ENCODE measurements at regions not wholly inside any gene's neighbourhood (a gene's known extent, or its start where the extent isn't known, plus 50 kb on each side); places are given as distances from the start of the nearest gene placed in this dataset.
"Not testable (repeated sequence)": the region's sequence is repeated elsewhere in the genome, so short reads cannot be mapped to it uniquely, and the experiment has no call there.

DNA sequence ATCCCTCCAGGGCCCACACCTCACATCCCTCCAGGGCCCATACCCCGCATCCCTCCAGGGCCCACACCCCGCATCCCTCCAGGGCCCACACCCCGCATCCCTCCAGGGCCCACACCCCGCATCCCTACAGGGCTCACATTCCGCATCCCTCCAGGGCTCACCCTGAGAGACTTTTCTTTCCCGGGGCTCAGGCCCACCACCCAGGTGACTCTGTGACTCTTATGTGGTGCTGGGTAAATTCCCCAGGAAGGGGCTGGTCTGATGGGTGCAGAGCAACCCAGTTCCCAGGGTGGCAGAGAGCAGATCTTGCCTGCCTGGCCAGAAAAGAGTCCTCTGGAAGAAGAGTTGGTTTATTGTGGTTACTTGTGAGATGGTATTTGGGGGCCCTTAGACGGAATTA, 290.7 kb downstream of the TCERG1L start:
- DNase-seq (ENCODE audit: low spot score) = no peak

DNA sequence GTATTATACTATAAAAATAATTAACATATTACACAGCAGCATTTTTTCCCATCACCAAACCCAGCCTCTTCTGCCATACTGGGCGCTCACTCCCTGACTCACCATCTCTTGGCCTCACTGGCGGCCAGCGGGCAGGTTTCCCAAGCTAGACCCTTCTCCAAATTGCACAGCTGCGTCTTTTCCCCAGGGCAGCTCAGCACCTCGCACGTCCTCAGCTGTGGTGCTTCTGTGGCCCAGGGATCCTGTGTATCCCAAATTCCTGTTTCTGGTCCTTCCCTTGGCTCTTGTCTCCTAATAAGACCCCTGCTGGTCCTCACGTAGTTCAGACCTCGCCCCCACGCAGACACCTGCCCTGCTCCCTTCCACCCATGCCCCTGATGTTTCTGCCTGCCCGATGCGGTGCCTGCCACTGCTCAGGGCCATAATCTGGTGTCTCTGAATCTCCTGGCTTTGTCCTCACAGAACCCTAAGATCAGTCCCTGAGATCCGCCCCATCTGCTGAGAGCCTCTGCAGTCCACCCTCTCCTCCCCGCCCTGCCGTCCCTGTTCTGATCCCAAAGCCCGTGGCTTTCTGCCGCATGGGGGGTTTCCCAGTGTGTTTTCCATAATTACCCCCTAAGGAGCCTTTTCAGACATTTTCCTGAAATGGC, 290.1 kb downstream of the TCERG1L start:
- DNase-seq (ENCODE audit: low spot score) = no peak

DNA sequence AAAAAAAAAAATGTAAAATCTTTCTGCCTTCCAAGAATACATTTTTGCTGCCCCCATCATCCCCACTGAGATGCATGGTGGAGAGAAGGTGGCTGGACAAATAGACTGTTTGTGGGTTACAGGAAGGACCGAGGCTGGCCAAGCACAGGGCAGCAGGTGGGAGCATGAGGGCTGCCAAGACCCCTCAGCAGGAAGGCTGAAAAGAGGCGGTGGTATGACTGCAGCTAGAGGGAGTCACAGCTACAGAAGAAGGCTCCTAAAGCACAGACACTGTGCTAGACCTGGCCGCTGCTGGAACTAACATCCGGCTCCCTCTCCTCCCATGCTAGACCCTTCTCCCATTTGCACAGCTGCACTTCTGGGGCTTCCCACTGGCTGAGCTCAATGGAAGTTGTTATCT, 289.6 kb downstream of the TCERG1L start:
- no peak for DNase-seq (ENCODE audit: low spot score)

DNA sequence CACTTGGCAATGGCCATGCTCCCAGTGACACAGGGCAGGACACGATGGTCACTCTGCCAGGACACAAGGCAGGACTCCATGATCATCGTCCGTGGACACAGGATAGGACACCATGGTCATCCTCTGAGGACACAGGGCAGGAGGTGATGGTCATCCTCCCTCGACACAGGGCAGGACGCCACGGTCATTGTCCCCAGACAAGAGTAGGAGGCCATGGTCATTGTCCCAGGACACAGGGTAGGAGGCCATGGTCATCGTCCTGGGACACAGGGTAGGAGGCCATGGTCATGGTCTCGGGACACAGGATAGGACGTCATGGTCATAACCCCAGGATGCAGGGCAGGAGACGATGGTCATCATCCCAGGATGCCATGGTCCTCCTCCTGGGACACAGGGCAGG, 289.2 kb downstream of the TCERG1L start:
- no peak for DNase-seq (ENCODE audit: low spot score)

DNA sequence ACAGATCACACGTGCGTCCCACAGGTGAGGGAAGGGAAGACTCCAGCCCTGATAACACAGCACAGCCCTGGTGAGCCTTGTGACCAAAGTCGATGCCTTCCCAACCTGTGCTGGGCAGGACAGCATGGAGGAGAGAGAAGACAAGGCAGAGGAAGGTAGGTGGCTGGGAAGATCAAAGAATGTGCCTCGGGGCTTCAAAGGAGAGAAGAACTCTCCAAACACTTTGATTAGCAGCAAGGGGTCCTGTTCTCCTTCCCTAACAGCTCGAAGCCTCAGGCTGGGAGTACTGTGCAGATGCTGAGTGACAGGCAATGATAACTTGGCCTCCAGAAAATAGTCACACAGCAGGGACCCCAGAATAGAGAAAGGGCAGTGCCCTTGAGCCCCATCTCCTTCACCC, 288.5 kb downstream of the TCERG1L start:
- DNase-seq (ENCODE audit: low spot score) = no peak

DNA sequence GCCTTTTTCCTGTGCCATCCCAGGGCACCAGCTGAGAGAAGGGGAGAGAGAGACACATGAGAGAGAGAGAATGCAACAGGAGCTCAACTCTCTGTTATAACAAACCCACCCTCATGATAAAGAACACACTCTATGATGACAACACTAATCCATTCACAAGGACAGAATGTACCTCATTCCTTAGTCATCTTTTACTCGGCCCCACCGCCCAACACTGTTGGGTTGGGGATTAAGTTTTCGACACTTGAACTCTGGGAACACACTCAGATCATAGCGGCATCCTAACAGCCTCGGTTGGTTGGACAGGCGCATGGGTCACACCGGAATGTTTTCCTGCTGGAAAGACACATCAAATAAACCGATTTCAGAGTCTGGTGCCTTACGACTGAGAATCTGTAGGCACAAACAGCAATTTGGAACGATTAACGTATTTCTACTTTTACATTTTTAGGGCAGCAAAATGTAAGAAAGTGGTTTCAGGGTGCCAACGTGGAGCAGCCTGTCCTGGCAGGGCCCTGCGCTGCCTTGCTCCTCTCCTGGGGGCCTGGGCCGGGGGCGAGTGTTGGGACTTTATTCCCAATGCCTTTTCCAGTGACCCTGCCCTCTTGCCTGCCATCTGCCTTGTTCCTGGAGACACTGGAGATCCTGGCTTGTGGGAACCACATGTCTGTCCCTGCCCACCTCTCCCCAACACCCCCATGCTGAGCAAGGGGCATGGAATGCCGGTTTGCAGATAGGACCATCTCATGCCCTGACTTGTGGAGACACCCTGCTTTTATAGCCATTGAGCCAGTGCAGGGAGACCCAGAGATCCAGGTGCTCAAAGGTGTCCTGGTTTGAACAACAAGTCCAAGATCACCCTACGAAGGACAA, 287.0 kb downstream of the TCERG1L start:
- no peak for DNase-seq (ENCODE audit: low spot score)

DNA sequence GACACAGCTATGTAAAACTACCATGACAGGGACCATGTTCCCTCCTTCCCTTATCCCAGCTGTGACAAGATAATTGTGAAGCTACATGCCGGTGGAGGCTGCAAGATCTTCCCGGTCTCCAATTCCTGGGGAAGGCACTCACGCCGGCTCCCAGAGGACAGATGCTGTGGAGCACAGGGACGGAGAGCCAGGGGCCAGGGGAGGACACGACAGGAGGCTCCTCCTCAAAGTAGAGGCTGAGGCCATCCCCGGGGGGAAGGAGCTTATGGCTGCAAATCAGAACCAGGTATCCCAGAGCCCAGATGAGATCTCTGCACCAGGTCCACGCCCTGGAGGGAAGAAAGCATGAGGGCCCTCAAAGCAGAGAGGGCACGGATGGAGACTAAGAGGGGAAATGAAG, 286.2 kb downstream of the TCERG1L start:
- DNase-seq (ENCODE audit: low spot score) = no peak

DNA sequence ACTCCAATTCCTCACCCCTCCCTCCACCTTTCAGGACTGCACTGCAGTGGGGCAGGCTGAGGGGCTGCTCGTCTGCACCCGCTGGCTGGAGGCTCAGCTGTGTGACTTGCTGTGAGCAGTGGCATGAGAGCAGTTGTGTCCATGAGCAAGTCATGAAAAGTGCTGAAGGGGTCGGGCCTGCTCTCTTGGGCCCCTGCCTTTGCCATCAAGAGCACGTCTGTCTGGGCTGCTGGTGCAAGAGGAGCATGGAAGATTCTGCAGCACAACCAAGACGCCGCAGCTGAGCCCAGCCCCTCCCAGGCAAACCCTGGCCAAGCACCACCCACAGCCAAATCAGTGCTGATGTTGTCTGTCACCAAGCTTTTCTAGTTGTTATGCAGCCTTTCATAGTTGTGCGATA, 284.3 kb downstream of the TCERG1L start:
- no peak for DNase-seq (ENCODE audit: low spot score)

DNA sequence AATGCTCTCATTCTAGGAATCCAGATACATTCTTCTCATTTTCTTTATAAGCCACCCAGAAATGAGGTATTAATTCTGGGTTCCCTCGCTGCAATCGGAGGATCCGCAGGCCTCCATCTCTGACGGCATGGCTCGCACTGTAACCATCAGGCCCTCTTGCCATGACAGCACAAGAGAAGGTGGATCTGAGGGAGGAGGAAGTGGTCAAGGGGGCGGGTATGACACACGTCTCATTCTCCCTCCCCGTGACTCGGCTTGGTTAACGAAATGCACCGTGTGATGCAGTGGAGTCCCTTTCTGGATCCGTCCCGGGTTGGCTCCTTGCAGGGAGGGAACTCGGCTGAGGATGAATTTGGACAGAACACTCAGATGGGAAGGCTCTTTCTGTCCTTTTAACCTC, 280.2 kb downstream of the TCERG1L start:
- no peak for DNase-seq (ENCODE audit: low spot score)

DNA sequence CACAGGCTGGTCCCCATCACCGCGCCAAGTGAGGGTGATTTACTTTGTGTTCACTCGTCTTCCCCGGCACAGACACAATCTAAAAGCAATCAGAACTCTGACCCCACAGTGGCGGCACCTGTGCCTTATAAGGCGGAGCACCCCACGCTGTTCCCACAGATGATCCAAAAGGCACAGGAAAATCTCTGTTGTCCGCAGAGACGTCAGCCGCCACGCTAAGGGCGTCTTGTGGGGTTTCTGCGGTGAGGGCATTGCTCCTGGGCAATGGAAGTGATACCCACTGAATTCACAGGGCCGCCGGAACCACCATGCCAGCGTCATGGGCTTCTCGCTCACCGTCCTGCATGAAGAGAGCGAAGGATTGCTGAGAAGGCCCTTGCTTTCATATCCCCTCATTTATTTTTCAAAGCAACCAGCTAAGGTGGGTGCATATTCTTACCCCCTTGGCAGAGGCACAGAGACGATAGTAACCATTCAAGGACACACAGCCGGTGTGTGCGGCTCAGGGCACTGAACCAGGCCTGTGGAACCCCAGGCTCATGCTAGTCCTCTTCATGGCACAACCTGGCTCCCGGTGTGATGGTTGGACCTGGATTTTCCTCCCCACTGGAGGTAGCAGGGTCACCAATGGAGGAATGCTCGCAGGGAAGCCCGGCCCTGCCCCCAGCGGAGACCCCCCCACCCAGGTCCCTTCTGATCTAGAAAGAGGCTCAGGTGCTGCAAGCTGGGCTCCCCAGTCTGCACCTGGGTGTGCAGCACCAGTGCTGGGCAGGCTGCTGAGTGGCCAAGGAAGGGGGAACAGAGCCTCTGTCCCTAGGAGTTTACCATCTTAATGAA, 279.0 kb downstream of the TCERG1L start:
- DNase-seq (ENCODE audit: low spot score) = no peak

DNA sequence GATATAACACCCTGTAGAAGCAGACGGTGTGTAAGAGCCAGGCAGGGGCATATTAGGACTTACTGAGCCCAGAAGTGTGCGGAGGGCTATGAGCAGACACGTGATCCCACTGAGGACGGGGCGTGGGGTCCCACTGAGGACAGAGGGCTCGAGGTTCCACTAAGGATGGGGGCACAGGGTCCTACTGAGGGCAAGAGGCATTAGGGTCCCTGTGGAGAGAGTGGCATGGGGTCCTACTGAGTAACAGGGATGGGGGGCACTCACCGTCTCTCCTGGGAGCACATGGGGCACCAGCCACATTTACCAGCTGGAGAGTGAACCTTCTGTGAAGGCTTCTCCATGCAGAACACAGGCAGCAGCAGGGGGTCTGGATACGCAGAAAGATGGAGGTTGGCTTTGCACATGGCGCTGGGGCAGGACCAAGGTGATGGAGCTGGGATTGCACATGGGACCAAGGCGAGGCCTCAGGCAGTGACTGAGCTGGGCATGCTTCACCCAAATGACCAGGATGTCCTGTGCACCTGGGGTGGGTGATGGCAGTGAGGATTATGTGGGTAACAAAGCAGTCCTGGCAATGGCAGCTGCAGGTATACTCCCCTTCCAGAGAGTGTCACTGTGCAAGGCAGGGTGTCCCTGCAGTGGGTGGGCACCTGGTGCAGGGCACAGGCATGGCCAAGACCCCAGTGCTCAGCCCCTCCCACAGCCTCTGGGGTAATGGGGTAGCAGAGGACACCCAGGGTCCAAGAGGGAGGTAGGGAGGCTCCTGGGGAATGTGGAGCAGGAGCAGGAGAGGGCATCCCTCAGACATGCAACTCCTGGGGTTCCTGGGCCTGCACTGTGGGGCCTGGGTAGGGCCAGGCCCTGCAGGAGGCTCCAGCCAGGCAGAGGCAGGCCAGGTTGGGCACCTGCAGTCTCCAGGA, 278.1 kb downstream of the TCERG1L start:
- no peak for DNase-seq (ENCODE audit: low spot score)

DNA sequence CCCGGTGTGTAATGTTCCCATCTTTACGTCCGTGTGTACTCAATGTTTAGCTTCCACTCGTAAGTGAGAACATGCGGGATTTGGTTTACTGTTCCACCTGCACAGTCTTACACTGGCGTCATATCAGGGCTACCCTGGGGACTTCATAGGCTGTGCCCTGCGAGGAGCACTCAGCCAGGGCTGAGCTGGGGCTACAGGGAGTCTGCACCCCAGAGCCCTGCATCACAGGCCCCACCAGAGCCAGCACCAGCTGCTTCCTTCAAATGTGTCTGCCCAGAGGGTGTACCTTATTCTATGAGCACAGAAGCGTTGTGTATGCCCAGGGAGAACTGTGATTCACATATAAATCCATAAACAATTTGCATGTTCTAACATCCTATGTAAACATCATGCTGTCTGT, 277.1 kb downstream of the TCERG1L start:
- no peak for DNase-seq (ENCODE audit: low spot score)

DNA sequence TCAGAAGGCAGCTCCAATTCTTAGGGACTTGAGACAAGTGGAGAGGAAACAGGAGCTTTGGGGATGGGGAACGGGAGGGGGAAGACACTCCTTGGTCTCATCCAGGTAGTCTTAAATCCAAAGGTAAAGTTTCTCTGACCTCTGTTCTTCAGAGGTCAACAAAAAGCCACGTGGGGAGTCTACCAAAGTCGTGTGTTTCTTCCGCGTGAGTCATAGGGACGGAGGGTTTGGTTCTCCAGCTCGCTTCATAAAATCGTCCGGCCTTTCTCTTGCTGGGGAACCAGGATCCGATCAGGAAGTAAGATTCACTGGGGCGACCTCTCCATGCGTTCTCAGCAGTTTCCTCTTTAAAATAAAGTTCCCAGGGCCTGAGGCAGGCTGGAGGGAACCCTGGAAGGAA, 275.7 kb downstream of the TCERG1L start:
- no peak for DNase-seq (ENCODE audit: low spot score)

DNA sequence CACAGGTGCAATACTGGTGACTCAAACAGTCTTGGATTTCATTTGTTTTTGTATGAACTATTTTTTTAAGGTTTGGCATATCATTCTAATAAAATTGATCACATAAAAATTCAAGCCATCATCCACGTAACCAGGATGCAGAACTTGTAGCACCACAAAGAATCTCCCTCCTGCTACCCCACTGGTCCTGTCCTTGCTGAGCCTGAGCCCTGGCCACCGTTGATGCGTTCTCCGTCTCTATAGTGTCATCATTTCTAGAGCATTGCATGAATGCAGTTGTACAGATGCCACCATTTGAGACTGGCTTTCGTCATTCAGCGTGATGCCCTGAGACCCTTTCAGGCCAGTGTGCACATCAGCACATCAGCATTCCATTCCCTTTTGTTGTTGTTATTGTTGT, 273.5 kb downstream of the TCERG1L start:
- DNase-seq (ENCODE audit: low spot score) = no peak

DNA sequence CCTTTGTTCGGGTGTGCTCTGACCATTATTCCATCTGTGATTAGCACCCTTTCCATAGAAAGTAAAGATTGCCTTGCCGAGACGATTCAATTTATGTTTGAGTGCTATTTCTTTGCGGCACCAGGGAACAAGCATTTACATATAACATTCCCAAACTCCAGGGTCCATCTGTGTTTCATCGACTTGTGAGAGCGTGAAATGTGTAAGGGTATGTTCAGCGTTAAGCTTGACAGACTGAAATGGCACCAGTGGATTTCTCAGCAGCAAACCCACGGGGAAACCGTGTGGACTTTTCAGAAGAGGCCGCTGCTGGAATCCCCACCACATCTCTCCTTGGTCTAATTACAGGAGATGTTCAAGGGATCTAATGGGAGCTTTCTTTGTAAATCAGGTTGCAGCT, 270.5 kb downstream of the TCERG1L start:
- DNase-seq (ENCODE audit: low spot score) = no peak

DNA sequence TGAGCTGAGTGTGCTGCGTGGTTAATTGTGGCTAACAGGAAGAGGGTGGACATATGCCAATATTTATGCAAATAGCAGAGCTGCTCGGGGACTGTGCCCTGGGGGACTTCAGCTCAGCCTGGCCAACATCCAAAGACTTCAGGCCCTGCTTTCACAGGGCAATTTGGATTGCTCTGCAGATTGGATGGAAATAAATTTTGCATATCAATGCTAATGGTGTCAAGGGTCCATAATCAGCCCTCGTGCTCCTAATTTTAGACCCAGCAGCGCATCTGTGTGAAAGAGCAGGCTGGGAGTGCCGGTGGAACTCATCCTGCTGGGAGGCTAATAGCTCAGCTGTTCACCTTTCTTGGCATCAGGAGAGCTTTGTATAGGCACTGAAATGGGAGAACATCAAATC, 270.1 kb downstream of the TCERG1L start:
- no peak for DNase-seq (ENCODE audit: low spot score)

DNA sequence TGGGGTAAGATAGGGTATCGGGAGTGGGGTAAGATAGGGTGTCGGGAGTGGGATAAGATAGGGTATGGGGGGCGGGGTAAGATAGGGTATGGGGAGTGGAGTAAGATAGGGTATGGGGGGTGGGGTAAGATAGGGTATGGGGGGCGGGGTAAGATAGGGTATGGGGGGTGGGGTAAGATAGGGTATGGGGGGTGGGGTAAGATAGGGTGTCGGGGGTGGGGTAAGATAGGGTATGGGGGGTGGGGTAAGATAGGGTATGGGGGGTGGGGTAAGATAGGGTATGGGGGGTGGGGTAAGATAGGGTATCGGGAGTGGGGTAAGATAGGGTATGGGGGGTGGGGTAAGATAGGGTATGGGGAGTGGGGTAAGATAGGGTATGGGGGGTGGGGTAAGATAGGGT, 269.5 kb downstream of the TCERG1L start:
- DNase-seq (ENCODE audit: low spot score) = not testable (repeated sequence)
